ENCODE measurements at regions not wholly inside any gene's neighbourhood (a gene's known extent, or its start where the extent isn't known, plus 50 kb on each side); places are given as distances from the start of the nearest gene placed in this dataset.

- no peak for DNase-seq (ENCODE audit: low spot score)
- Mint-ChIP-seq H3K36me3 (ENCODE audit: low read depth, unreplicated experiment) (no peaks in the 10 kb centered on the region), H3K4me1 (ENCODE audit: unreplicated experiment) (no peaks in the 10 kb centered on the region), H3K27me3 (ENCODE audit: unreplicated experiment) (no peaks in the 10 kb centered on the region), H3K27ac (ENCODE audit: unreplicated experiment) (no peak overlapping the region), H3K9me3 (ENCODE audit: unreplicated experiment) (no peaks in the 10 kb centered on the region), H3K4me3 (ENCODE audit: unreplicated experiment) (no peak overlapping the region)
- TF ChIP-seq CTCF (IDR thresholded peaks at IDR 0.05; ENCODE audit: unreplicated experiment), result no peak
Measured at GRCh38 chr2:163368655-163369054, 367.2 kb downstream of the FIGN start.

- no peaks in the 10 kb centered on the region for H3K36me3 Mint-ChIP-seq (ENCODE audit: low read depth, unreplicated experiment)
- DNase-seq (ENCODE audit: low spot score), result no peak
- no peak for TF ChIP-seq CTCF (IDR thresholded peaks at IDR 0.05; ENCODE audit: unreplicated experiment)
- H3K4me3 Mint-ChIP-seq (ENCODE audit: unreplicated experiment), result no peak overlapping the region
- H3K4me1 Mint-ChIP-seq (ENCODE audit: unreplicated experiment), result no peaks in the 10 kb centered on the region
- no peak overlapping the region for H3K27ac Mint-ChIP-seq (ENCODE audit: unreplicated experiment)
- no peaks in the 10 kb centered on the region for H3K27me3 Mint-ChIP-seq (ENCODE audit: unreplicated experiment)
- H3K9me3 Mint-ChIP-seq (ENCODE audit: unreplicated experiment), result no peaks in the 10 kb centered on the region
Measured at GRCh38 chr2:163367825-163368582, 367.8 kb downstream of the FIGN start.

DNA sequence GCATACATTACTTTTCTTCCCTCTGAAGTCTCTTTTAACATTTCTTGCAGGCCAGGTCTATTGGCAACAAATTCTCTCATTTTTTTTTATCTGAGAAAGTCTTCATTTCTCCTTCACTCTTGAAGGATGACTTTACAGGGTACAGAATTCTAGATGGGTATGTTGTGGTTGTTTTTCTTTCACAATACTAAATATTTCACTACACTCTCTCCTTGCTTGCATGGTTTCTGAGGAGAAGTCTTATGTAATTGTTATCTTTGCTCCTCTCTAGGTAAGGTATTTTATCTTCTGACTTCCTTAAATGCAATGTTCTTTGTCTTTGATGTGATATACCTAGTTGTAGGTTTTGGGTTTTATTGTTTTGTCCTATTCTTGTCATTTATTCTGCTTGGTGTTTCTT is 371.1 kb downstream of the FIGN start:
- Mint-ChIP-seq H3K27ac (ENCODE audit: unreplicated experiment) (no peak overlapping the region), H3K9me3 (ENCODE audit: unreplicated experiment) (no peaks in the 10 kb centered on the region), H3K27me3 (ENCODE audit: unreplicated experiment) (no peaks in the 10 kb centered on the region), H3K4me1 (ENCODE audit: unreplicated experiment) (no peaks in the 10 kb centered on the region), H3K36me3 (ENCODE audit: low read depth, unreplicated experiment) (no peaks in the 10 kb centered on the region), H3K4me3 (ENCODE audit: unreplicated experiment) (no peak overlapping the region)
- no peak for TF ChIP-seq CTCF (IDR thresholded peaks at IDR 0.05; ENCODE audit: unreplicated experiment)
- DNase-seq (ENCODE audit: low spot score), result no peak

DNA sequence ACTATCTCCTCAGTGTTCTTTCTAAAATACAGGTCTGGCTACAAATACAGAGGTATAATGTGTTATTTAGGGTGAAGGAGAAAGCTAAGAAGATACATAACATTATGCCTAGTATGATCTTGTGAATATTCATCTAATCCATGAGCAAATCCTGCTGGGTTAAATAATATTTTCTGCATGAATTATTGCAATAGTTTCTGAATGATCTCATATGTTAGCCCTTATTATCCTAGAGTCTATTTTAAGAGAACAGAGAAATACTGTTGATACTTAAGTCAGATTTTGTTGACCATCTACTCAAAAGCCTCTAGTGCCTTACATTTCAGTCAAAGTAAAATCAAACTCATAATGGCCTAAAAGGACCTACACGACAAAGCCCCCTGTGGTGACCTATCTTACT is 382.3 kb downstream of the FIGN start:
- no peaks in the 10 kb centered on the region for H3K9me3 Mint-ChIP-seq (ENCODE audit: unreplicated experiment)
- H3K27ac Mint-ChIP-seq (ENCODE audit: unreplicated experiment), result no peak overlapping the region
- H3K36me3 Mint-ChIP-seq (ENCODE audit: low read depth, unreplicated experiment), result no peaks in the 10 kb centered on the region
- H3K27me3 Mint-ChIP-seq (ENCODE audit: unreplicated experiment), result no peaks in the 10 kb centered on the region
- DNase-seq (ENCODE audit: low spot score), result no peak
- peaks cover 9% of the 10 kb centered on the region for H3K4me1 Mint-ChIP-seq (ENCODE audit: unreplicated experiment)
- H3K4me3 Mint-ChIP-seq (ENCODE audit: unreplicated experiment), result no peak overlapping the region
- TF ChIP-seq CTCF (IDR thresholded peaks at IDR 0.05; ENCODE audit: unreplicated experiment), result no peak

DNA sequence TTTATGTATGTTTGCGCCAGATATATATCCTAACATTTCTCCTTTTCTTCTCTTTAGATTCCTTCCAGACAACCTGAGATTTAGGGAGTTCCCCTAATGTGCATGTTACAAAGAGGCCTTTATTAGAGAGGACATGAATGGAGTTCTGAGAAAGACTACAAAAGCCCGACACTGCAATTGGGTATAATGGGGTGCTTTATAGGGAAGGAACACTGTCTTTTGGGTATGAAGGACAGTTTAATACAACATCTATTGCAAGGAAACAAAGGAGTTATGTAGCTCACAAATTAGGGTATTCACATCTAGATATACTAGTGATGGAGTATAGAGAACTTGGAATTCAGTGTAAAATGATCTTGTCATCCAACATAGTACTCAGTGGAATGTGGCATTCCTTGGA is 383.8 kb downstream of the FIGN start:
- Mint-ChIP-seq H3K9me3 (ENCODE audit: unreplicated experiment) (no peaks in the 10 kb centered on the region), H3K4me3 (ENCODE audit: unreplicated experiment) (no peak overlapping the region), H3K27me3 (ENCODE audit: unreplicated experiment) (no peaks in the 10 kb centered on the region), H3K4me1 (ENCODE audit: unreplicated experiment) (peaks cover 15% of the 10 kb centered on the region), H3K27ac (ENCODE audit: unreplicated experiment) (no peak overlapping the region), H3K36me3 (ENCODE audit: low read depth, unreplicated experiment) (no peaks in the 10 kb centered on the region)
- no peak for TF ChIP-seq CTCF (IDR thresholded peaks at IDR 0.05; ENCODE audit: unreplicated experiment)
- no peak for DNase-seq (ENCODE audit: low spot score)
